ENCODE measurements at regions not wholly inside any gene's neighbourhood (a gene's known extent, or its start where the extent isn't known, plus 50 kb on each side); places are given as distances from the start of the nearest gene placed in this dataset.
"Not testable (repeated sequence)": the region's sequence is repeated elsewhere in the genome, so short reads cannot be mapped to it uniquely, and the experiment has no call there.

DNA sequence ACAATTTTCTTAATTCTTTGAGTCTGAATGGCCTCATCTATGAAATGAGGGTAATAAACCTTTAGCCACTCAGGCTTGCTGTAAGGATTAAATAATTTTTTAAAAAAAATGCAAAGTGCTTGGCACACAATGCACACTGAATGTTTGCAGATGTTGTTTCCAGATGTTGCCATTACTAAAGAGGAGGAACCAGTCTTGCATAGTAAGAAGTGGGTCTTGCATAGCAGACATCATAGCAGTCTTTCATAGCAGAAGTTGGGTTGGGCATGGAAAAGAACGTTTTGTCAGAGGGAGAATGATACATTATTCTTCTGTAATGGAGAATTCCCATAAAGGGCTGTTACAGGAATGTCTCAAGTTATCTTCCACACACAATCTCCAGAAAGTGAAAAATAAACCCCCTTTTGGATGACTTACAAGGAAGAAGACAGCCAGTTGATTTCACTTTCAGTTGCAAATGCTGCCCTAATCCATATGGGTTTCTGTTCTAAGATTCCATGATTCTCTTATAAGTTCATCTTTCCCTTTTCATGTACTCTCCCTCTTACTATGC, 327.7 kb downstream of the SUCLG1 start:
- DNase-seq, result no peak

DNA sequence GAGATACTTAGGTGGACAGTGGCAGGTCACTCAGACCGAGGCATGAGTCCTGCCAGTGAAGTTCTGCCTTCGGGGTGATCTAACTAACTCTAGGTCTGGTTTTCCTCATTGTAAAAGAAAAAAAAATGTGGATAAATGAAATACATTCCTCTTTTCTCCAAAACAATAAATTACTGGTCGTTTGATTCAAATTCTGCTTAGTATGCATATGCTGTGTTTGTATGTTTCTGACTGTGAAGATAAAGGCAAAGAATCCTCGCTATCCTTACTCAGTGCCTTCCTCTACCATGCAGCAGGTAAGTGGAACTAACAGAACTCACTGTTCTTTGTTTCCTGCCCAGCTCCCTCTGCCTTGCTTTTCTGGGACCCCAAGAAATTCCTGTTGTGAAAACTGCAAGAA, 330.1 kb downstream of the SUCLG1 start:
- no peak for DNase-seq

DNA sequence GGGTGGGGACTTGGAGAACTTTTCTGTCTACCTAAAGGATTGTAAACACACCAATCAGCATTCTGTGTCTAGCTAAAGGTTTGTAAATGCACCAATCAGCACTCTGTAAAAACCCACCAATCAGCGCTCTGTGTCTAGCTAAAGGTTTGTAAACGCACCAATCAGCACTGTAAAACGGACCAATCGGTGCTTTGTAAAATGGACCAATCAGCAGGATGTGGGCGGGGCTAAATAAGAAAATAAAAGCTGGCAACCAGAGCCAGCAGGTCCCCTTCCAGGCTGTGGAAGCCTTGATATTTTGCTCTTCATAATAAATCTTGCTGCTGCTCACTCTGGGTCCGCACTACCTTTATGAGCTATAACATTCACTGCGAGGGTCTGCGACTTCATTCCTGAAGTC, 331.3 kb downstream of the SUCLG1 start:
- DNase-seq, result not testable (repeated sequence)

DNA sequence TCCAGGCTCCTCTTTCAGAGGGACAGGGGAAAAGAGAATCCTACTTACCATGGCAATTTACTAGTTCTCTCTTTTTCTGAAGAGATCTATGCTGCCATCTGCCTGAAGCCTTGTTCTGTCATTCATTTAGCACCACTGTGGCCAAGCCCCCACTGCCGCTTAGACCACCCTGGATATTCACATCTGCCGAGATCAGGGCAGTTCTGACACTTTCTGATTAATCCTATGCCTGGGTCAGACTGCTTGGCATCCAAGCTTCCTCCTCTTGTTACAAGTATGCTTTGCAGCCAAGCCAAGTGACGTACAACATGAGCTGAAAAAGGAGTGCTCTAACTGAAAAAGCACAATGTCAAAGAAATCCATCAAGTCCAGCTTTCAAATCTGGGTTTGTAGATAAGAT, 332.6 kb downstream of the SUCLG1 start:
- no peak for DNase-seq

DNA sequence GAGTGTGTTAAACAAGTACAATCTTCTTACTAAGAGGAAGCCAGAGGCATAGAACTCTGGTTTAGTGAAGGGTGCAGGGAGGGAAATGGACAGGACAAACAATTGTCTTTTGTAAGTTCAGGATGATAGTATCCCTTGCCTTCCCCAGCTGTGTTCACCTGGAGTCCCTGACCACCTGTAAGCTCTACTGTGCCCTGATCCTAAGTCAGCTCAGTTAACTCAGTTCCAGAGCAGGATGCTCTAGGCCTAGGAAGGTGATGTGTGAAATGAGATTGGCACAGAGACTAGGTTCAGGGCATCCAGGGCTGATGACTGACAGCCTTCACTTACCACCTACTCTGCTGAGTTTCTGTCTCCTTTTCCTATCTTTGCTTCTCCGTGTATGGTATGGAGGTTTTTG, 333.0 kb downstream of the SUCLG1 start:
- no peak for DNase-seq

DNA sequence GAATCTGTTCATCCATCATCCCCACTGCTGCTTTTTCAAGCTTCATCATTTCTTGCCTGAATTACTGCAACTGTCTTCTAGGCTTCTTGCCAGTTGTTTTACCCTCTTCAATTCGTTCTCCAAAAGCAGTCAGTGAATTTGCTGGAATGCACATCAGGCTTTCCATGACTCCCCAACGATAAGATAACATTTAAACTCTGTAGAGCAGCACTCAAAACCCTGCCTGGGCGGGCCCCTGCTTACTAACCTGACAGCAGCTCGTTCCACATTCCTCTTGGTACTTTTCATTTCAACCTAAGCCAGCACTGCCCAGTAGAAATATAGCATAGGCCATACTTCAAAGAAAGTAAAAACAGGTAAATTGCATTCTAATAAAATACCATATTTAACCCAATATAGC, 342.9 kb downstream of the SUCLG1 start:
- DNase-seq, result no peak

DNA sequence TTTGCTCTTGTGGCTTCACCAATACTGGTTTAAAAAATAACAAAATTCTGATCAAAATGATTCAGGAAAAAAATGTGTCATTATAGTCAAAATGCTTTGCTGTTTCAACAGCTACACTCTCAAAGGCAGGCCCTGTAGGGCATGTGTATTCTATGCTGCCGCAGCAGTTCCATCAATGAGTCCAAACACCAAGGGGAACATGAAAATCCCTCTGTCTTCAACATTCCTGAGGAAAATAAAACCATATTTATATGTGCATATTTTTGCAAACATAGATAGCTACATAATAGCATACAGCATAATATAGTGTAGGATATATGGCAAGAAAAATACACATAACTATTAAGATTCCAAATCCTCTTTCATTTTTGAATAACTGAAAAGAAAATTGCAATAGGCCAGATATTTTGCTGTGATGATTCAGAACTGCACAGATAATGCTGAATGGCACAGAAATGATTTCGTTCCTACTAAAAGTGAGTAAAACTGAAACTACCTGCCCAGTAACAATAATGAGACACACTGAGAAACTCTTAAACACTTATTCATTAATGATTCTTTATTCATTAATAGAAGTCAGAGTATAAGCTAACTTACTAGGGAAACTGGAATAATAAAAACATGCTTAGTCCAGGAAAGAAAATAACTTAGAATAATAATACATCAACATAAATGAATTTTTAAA, 343.8 kb downstream of the SUCLG1 start:
- no peak for DNase-seq

DNA sequence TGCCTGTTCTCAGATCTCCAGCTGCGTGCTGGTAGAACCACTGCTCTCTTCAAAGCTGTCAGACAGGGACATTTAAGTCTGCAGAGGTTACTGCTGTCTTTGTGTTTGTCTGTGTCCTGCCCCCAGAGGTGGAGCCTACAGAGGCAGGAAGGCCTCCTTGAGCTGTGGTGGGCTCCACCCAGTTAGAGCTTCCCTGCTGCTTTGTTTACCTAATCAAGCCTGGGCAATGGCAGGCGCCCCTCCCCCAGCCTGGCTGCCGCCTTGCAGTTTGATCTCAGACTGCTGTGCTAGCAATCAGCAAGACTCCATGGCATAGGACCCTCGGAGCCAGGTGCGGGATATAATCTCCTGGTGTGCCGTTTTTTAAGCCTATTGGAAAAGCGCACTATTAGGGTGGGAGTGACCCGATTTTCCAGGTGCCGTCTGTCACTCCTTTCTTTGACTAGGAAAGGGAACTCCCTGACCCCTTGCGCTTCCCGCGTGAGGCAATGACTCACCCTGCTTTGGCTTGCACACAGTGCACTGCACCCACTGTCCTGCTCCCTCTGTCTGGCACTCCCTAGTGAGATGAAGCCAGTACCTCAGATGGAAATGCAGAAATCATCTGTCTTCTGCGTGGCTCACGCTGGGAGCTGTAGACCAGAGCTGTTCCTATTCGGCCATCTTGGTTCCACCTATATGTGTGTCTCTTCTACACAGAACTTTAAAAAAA, 355.1 kb downstream of the SUCLG1 start:
- DNase-seq, result not testable (repeated sequence)

DNA sequence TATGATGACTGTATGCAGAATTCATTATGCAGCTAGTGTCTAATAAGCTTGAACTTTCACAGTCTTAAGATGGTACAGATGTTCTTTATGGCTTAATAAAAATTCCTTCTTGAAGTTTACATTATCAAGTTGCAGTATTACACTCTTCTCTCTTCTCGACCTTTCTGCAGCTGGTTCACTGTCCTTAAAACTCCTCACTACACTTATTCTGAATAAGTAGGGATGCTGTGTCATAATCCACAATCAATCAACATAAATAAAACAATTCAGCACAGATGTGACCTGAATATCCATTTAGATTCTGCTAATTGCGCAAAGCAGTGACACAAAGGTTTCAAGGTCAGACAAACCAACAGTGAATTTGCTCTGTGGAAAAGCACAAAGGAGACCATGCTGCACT, 356.8 kb downstream of the SUCLG1 start:
- DNase-seq, result no peak

DNA sequence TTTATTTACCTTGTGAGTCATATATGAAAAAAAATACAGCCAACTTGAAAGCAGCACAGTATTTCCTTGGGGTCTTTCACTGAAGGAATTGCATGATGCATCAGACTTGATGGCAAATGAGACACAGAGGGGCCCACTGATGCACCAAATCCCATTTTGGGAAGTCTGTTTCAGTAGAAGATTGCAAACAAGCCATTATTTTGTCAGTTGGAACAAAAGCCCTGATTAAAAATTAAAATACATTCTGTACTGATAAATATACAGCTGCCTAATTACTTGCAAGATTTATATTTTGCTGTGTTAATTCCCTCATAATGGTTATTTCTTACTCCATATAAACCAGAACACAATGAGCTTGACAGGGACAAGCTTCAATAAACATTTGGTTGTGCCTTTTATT, 370.4 kb downstream of the SUCLG1 start:
- DNase-seq, result no peak

DNA sequence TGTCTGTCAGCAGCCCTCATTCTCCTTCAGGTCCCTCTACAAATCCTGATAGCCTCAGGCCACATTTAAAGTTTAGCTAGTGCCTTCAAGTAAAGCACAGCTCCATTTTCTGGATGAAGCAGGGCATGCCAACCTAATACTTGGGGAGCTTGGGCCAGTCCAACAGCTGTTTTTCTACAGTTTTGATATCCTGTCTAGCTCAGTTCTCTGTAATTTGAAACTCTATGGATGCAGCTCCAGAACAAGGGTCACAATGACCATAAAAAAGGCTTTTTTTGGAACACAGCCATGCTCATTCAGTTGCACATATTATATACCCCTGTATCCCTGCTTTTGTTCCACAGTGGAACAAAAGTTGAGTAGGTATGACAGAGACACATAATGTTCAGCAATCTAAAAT, 373.5 kb downstream of the SUCLG1 start:
- DNase-seq, result no peak

DNA sequence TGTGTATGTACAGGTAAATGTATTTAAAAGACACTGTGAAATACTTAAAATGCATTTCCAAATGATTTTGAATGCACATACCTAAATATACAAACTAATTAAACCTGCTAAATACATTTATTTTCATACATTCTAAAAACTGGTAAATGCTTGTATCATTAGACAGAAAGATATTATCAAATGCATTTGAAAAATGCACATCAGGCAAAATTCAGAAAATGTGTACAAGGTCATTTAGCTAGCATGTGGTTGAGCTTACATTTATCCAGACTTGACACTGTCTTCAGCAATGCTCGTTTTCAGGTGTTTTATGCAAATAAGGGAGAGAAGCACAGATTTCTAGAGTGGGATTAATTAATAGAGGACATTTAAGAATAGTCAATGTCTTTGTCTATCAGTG, 374.2 kb downstream of the SUCLG1 start:
- no peak for DNase-seq

DNA sequence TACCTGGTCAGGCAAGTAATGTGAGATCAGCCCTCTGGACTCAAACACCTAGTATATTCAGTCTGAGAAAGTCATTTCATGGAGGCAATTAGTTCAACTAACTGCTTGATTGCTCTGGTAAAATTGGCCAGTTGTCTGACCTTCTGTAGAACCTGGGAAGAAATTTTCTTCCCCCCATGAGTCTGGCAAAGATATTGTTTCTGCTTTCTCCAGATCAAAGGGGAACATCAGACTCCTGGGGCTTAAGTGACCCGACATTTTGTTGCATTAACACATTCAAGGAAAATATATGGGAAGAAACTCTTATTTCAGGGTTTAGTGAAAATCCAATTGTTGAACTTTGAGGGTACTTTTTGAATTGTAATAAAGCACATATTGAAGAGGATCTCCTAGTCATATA, 375.1 kb downstream of the SUCLG1 start:
- DNase-seq, result no peak

DNA sequence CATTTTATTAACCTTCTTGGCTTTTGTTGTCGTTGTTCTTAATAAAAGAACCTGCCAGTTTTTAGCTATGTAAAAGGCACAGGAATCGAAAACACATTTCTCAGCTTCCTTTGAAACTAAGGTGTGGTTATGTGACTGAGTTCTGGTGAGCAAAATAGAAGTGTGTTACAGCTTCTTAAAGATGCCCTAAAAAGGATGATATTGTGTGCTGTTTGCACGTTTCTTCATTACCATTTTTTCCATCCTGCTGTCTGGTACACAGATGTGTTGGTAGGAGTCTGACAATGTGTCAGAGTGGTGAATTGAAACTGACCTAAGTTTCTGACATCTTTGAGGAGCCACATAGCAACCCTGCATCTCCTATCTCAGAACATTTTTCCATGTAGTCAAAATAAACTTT, 380.6 kb downstream of the SUCLG1 start:
- no peak for DNase-seq

DNA sequence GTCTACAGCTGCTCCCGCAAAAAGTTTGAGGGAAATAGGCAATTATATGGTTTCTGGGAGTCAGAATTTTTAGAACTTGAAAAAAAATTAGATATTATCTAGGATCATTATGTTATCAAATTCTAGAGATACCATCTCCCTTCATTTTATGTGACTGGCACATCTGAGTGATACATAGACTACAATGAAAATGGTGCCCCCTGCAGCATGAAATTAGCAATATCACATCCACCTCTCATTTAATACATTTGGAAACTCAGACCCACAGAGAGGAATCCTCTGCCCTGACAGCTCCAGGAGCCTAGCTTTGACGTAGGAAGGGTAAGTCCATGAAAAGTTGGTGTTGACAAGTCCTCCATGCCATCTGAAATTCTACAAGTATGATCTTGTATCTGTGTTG, 381.6 kb downstream of the SUCLG1 start:
- DNase-seq, result no peak

DNA sequence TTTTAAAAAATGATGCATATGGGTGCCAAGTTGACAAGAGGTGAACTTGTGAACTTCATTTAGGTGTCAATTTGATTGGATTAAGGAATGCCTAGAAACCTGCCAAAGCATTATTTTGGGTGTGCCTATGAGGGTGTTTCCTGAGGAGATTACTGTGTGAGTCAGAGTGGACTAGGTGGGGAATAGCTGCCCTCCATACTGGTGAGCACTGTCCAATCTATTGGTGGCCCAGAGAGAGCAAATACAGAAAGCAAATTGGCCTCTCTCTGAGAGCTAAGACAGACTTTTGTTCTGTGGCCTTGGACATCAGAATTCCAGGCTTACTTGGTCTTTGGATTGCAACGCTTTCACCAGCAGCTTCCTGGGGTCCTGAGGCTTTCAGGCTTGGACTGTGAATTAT, 388.0 kb downstream of the SUCLG1 start:
- DNase-seq, result no peak

DNA sequence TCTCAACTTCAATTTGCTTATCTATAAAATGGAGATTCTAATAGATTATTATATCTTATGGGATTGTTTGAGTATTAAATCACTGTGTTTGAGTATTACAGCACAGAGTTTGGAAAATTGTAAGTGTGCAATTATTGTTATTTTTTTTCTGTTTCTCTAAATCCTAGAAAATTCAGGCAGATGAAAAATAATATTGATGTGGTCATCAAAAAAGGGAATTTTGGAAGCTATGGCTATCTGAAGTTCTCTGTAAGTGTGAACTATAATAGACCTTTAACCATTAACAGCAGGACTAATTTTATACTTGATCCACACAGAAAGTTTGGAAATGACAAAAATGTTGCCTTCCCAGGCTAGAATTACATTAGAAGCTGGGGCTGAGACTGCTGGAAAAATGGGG, 393.2 kb downstream of the SUCLG1 start:
- no peak for DNase-seq

DNA sequence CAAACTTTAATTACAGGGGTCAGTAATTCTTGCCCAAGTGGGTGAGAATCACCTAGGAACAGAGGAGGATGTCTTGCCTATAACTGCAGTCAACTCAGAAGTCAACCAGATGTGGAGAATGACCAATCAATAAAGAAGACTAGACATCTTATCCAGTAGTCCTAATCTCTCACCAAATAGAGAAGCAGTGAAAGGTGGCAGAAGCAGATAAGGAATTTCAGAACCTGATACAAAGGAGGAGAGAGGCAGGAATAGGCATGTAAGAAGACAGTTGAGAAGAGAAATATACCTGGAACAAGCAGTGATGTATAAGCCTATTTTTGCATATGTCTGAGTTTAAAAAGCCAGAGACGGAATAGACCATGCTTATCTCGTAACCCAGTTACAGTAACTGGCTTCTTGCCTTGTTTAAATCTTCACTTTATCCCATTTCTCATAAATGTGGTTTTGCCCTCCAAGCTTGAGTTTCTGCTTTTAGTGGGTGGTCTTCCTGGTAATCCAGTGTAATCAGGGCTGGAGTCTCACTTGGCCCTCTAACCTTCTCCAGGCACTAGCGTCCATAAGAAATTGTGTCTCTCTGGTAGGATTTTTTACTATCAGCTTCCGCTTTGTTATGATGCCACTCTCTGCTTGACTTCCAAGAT, 401.0 kb downstream of the SUCLG1 start:
- DNase-seq, result no peak

DNA sequence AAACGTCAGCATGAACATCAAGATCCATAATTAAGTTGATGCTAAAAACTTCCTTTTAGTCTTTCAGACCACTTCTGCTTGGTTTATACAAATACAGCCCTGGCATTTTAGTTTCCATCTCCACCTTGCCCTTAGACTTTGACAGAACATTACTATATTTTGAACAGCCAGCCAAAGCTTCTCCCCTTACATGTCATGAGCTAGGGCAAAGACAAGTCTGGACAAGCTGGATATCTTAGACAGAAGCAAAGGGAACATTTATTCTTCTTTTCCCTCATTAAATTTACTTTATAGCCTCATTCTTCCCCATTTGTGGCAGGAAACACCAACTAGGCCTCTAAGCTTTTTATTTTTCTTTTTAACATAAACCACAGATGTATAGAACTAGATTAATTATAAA, 403.3 kb downstream of the SUCLG1 start:
- DNase-seq, result no peak

DNA sequence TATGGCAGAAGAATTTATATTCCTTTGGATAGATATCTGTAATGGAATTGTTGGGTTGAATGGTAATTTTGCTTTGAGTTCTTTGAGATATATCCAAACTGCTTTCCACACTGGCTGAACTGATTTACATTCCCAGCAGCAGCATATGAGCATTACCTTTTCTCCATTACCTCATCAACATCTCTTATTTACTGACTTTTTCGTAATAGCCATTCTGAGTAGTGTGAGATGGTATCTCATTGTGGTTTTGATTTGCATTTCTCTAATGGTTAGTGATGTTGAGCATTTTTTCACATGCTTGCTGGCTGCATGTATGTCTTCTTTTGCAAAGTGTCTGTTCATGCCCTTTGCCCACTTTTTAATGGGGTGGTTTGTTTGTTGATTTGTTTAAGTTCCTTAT, 404.5 kb downstream of the SUCLG1 start:
- DNase-seq, result not testable (repeated sequence)

DNA sequence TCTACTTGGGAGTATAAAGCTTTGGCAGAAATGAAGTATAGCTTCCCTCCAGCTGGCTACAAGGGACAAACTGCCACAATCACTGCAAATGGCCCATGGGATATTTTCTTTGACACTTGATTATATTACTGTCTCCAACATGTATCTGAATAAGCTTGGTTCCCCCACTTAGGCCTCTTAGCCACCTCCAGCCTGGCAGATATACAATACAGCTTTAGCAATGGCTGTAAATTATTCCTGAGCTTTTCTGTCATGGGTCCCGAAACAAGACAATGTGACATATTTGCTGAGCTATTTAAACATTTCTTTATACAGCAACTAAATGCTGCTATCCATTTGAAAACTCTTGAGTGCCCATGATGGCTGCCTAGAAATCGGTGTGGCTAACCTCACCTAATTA, 406.2 kb downstream of the SUCLG1 start:
- DNase-seq, result no peak

DNA sequence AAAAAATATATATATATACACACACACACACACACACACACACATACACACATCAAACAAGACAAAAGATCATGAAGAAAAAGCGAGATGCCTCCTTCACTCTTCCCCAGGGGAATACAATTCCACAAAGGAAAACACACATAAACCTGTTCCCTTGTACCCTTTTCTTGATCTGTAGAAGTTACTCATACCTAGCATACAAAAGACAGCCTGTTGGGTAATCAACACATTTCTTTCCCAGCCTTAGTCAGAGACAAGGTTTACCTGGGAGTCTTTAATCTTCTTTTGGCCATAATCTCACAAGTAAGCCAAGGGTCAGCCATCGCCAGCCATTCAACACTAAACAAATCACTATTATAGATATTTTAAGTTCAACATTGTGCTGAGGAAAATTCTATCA, 407.0 kb downstream of the SUCLG1 start:
- no peak for DNase-seq

DNA sequence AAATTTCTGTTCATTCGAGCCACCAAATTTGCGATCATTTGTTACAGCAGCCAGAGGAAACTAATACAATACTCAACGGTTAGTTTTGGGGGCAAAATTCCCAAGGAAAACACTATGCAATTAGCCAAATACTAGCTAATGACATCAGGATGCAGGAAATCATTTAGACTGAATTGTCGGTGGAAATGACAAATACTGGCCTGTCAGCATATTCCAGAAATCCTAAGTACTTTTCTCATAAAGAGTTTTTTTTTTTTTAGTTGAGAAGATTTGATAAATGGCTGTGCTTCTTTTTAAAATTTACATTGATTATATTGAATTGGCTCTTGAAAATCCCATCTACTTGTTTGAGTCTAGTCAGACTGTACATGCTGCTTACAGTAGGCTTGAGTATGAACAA, 410.1 kb downstream of the SUCLG1 start:
- no peak for DNase-seq

DNA sequence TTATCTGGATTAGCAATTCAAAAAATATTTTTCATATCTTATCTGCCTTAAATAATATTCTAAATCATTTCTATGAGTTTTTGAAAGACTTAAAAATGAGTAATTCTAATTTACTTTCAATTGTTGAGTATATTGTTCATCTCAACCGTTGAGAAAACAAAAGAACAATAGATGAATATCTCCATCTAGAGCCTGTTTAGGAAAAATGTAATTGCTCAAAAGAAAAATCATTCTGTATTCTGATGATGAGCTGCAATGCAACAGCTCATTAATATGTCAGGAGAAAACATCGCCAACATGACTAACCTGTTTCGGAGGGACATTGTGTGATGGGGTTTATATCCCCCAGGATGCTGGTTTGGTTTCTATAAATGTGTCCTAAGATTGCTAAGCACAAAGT, 417.6 kb downstream of the SUCLG1 start:
- no peak for DNase-seq
